Neural progenitor cell (in vitro differentiated cells): ENCODE measurements at regions not wholly inside any gene's neighbourhood (a gene's known extent, or its start where the extent isn't known, plus 50 kb on each side); places are given as distances from the start of the nearest gene placed in this dataset.
"Not testable (repeated sequence)": the region's sequence is repeated elsewhere in the genome, so short reads cannot be mapped to it uniquely, and the experiment has no call there.

Experiments
- DNase-seq: peaks from one replicate; pipeline ENCODE4 v3.0.0-alpha.2; 2016; ENCODE audit warnings: low spot score
- H2AFZ ChIP-seq: fragments of 200-600 bp; sonication (generic); replicated peaks from 2 replicates; pipeline ENCODE4 v1.6.1; 2016; ENCODE audit warnings: antibody characterized with exemption
- H3F3A ChIP-seq: fragments of 200-600 bp; sonication (generic); 2 replicates; pipeline ENCODE4 v1.6.1; 2016; ENCODE audit warnings: antibody characterized with exemption, low read depth
- H3K27ac ChIP-seq: fragments of 200-600 bp; sonication (generic); 2 replicates; pipeline ENCODE4 v1.5.1; 2016; ENCODE audit warnings: mild to moderate bottlenecking
- H3K27me3 ChIP-seq: fragments of 200-600 bp; sonication (generic); 2 replicates; pipeline ENCODE4 v1.6.1; 2016; ENCODE audit warnings: mild to moderate bottlenecking, moderate library complexity
- H3K36me3 ChIP-seq: fragments of 200-600 bp; sonication (generic); 2 replicates; pipeline ENCODE4 v1.5.1; 2016
- H3K4me1 ChIP-seq: fragments of 200-600 bp; sonication (generic); 2 replicates; pipeline ENCODE4 v1.6.1; 2016; ENCODE audit warnings: mixed run types
- H3K4me2 ChIP-seq: fragments of 200-600 bp; sonication (generic); 2 replicates; pipeline ENCODE4 v1.6.1; 2016
- H3K4me3 ChIP-seq: fragments of 200-600 bp; sonication (generic); 2 replicates; pipeline ENCODE4 v1.5.1; 2016
- H3K79me2 ChIP-seq: fragments of 200-600 bp; sonication (generic); 2 replicates; pipeline ENCODE4 v1.6.1; 2016; ENCODE audit warnings: low read depth
- H3K9ac ChIP-seq: fragments of 200-600 bp; sonication (generic); 2 replicates; pipeline ENCODE4 v1.6.1; 2016
- H3K9me3 ChIP-seq: fragments of 200-600 bp; sonication (generic); 2 replicates; pipeline ENCODE4 v1.5.1; 2016; ENCODE audit warnings: low read depth
- H4K20me1 ChIP-seq: fragments of 200-600 bp; sonication (generic); 2 replicates; pipeline ENCODE4 v1.6.1; 2016; ENCODE audit warnings: low read depth
- H3K27ac Mint-ChIP-seq: 3 replicates; pipeline ENCODE4 v1.8.0; 2021; ENCODE audit warnings: mixed read lengths
- H3K27me3 Mint-ChIP-seq: 2 replicates; pipeline ENCODE4 v1.8.0; 2022; ENCODE audit warnings: low read depth, mild to moderate bottlenecking, inconsistent platforms, moderate library complexity, mixed read lengths; ENCODE audit not compliant: insufficient read depth
- H3K36me3 Mint-ChIP-seq: 3 replicates; pipeline ENCODE4 v1.8.0; 2021; ENCODE audit warnings: mixed read lengths
- H3K4me1 Mint-ChIP-seq: 3 replicates; pipeline ENCODE4 v1.8.0; 2021; ENCODE audit warnings: mixed read lengths
- H3K4me3 Mint-ChIP-seq: 3 replicates; pipeline ENCODE4 v1.8.0; 2021; ENCODE audit warnings: mild to moderate bottlenecking, moderate library complexity, mixed read lengths
- H3K9me3 Mint-ChIP-seq: 3 replicates; pipeline ENCODE4 v1.8.0; 2020; ENCODE audit warnings: mixed read lengths
- EZH2 ChIP-seq: fragments of 200-600 bp; sonication (generic); IDR thresholded peaks from 2 replicates; pipeline ENCODE4 v1.6.1; 2017; ENCODE audit warnings: antibody characterized with exemption, mild to moderate bottlenecking, moderate library complexity
- EZH2phosphoT487 ChIP-seq: fragments of 200-600 bp; sonication (generic); IDR thresholded peaks from 2 replicates; pipeline ENCODE4 v1.6.1; 2017; ENCODE audit warnings: antibody characterized with exemption
- TF ChIP-seq, protein P1 (sequence below): fragments of 200-600 bp; sonication (generic); IDR thresholded peaks from 2 replicates; pipeline ENCODE4 v1.5.1; 2017; ENCODE audit warnings: antibody characterized with exemption, mild to moderate bottlenecking

- Histone ChIP-seq H3F3A (no peaks in the 10 kb centered on the region), H3K4me3 (no peak overlapping the region), H3K36me3 (no peaks in the 10 kb centered on the region), H4K20me1 (no peaks in the 10 kb centered on the region), H3K9ac (no peak overlapping the region), H3K4me2 (no peak overlapping the region), H2AFZ (peak overlapping the region; percentile 49), H3K27me3 (no peaks in the 10 kb centered on the region), H3K79me2 (no peaks in the 10 kb centered on the region), H3K4me1 (no peaks in the 10 kb centered on the region), H3K9me3 (no peaks in the 10 kb centered on the region), H3K27ac (no peak overlapping the region)
- H3K4me1 Mint-ChIP-seq, result no peaks in the 10 kb centered on the region
- DNase-seq, result no peak
- H3K4me3 Mint-ChIP-seq, result no peak overlapping the region
- no peaks in the 10 kb centered on the region for H3K36me3 Mint-ChIP-seq
- H3K27me3 Mint-ChIP-seq, result peaks cover 2% of the 10 kb centered on the region
- H3K9me3 Mint-ChIP-seq, result no peaks in the 10 kb centered on the region
- H3K27ac Mint-ChIP-seq, result no peak overlapping the region
- TF ChIP-seq EZH2 (no peak), EZH2phosphoT487 (no peak)
- TF ChIP-seq, protein P1, sequence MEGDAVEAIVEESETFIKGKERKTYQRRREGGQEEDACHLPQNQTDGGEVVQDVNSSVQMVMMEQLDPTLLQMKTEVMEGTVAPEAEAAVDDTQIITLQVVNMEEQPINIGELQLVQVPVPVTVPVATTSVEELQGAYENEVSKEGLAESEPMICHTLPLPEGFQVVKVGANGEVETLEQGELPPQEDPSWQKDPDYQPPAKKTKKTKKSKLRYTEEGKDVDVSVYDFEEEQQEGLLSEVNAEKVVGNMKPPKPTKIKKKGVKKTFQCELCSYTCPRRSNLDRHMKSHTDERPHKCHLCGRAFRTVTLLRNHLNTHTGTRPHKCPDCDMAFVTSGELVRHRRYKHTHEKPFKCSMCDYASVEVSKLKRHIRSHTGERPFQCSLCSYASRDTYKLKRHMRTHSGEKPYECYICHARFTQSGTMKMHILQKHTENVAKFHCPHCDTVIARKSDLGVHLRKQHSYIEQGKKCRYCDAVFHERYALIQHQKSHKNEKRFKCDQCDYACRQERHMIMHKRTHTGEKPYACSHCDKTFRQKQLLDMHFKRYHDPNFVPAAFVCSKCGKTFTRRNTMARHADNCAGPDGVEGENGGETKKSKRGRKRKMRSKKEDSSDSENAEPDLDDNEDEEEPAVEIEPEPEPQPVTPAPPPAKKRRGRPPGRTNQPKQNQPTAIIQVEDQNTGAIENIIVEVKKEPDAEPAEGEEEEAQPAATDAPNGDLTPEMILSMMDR, result no peak
Measured at GRCh38 chr13:64130171-64130570, 2714.5 kb upstream of the PCDH20 start.

GRCh38 chr13:64127856-64128255 lies 2712.2 kb upstream of the PCDH20 start:
- no peak overlapping the region for H3K27ac ChIP-seq
- H2AFZ ChIP-seq, result peak overlapping the region; percentile 40
- Mint-ChIP-seq H3K36me3 (no peaks in the 10 kb centered on the region), H3K9me3 (no peaks in the 10 kb centered on the region), H3K27me3 (peaks cover 2% of the 10 kb centered on the region), H3K27ac (no peak overlapping the region), H3K4me1 (no peaks in the 10 kb centered on the region), H3K4me3 (no peak overlapping the region)
- H4K20me1 ChIP-seq, result no peaks in the 10 kb centered on the region
- TF ChIP-seq, protein P1, result no peak
- no peak for TF ChIP-seq EZH2phosphoT487
- no peak for TF ChIP-seq EZH2
- no peaks in the 10 kb centered on the region for H3K27me3 ChIP-seq
- no peak overlapping the region for H3K4me3 ChIP-seq
- H3K4me1 ChIP-seq, result no peaks in the 10 kb centered on the region
- no peak overlapping the region for H3K4me2 ChIP-seq
- no peaks in the 10 kb centered on the region for H3F3A ChIP-seq
- DNase-seq, result no peak
- H3K9me3 ChIP-seq, result no peaks in the 10 kb centered on the region
- no peaks in the 10 kb centered on the region for H3K36me3 ChIP-seq
- H3K79me2 ChIP-seq, result no peaks in the 10 kb centered on the region
- H3K9ac ChIP-seq, result no peak overlapping the region

- H3K27me3 ChIP-seq, result no peaks in the 10 kb centered on the region
- Mint-ChIP-seq H3K27ac (no peak overlapping the region), H3K4me1 (no peaks in the 10 kb centered on the region), H3K36me3 (no peaks in the 10 kb centered on the region), H3K9me3 (no peaks in the 10 kb centered on the region), H3K4me3 (no peak overlapping the region), H3K27me3 (peaks cover 2% of the 10 kb centered on the region)
- TF ChIP-seq EZH2 (no peak), EZH2phosphoT487 (no peak)
- TF ChIP-seq, protein P1, result no peak
- H3K4me1 ChIP-seq, result no peaks in the 10 kb centered on the region
- H3K9ac ChIP-seq, result no peak overlapping the region
- DNase-seq, result no peak
- peak overlapping the region; percentile 40 for H2AFZ ChIP-seq
- no peaks in the 10 kb centered on the region for H3F3A ChIP-seq
- H3K79me2 ChIP-seq, result no peaks in the 10 kb centered on the region
- H3K36me3 ChIP-seq, result no peaks in the 10 kb centered on the region
- H3K4me3 ChIP-seq, result no peak overlapping the region
- no peaks in the 10 kb centered on the region for H3K9me3 ChIP-seq
- H3K4me2 ChIP-seq, result no peak overlapping the region
- no peaks in the 10 kb centered on the region for H4K20me1 ChIP-seq
- H3K27ac ChIP-seq, result no peak overlapping the region
Measured at GRCh38 chr13:64127192-64127591, 2711.5 kb upstream of the PCDH20 start.

DNA sequence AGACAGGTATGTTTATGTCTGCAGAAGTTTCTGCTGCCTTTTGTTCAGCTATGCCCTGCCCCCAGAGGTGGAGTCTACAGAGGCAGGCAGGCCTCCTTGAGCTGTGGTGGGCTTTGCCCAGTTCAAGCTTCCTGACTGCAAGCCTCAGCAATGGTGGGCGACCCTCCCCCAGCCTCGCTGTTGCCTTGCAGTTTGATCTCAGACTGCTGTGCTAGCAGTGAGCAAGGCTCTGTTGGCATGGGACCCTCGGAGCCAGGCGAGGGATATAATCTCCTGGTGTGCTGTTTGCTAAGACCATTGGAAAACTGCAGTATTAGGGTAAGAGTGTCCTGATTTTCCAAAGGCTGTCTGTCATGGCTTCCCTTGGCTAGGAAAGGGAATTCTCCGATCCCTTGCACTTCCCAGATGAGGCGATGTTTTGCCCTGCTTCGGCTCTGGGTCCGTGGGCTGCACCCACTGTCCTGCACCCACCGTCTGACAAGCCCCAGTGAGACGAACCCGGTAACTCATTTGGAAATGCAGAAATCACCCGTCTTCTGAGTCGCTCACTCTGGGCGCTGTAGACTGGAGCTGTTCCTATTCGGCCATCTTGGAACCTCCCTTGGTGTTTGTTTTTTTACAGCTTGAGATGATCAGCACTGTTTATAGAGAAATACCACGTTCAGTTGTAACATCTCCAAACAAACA lies 2705.5 kb upstream of the PCDH20 start:
- H3K9me3 Mint-ChIP-seq, result peaks cover 21% of the 10 kb centered on the region
- DNase-seq, H3K27ac Mint-ChIP-seq, H3K4me1 Mint-ChIP-seq, H3K9ac ChIP-seq, H3K27me3 Mint-ChIP-seq, H3K36me3 Mint-ChIP-seq, H3K4me3 ChIP-seq, H3K9me3 ChIP-seq, H2AFZ ChIP-seq, H4K20me1 ChIP-seq, H3K4me3 Mint-ChIP-seq, H3K79me2 ChIP-seq, H3F3A ChIP-seq, H3K27me3 ChIP-seq, H3K4me1 ChIP-seq, H3K4me2 ChIP-seq, H3K27ac ChIP-seq, H3K36me3 ChIP-seq: not testable (repeated sequence)
